HL-60 (cell line): ENCODE measurements at regions not wholly inside any gene's neighbourhood (a gene's known extent, or its start where the extent isn't known, plus 50 kb on each side); places are given as distances from the start of the nearest gene placed in this dataset.

ENCODE experiments used
- DNase-seq, 2 experiments: peaks; one replicate each; pipeline ENCODE4 v3.0.0-alpha.2; 2010 to 2020; ENCODE audit warnings: low read depth in 1 of 2, low spot score in 1 of 2
- H3K27ac ChIP-seq: fragments of 250-450 bp; sonication (Bioruptor Pico); replicated peaks from 2 replicates; pipeline ENCODE4 v1.5.1; 2020; ENCODE audit warnings: mild to moderate bottlenecking, moderate library complexity
- H3K27me3 ChIP-seq: fragments of 250-450 bp; sonication (Bioruptor Pico); 2 replicates; pipeline ENCODE4 v1.5.1; 2021; ENCODE audit warnings: mild to moderate bottlenecking, moderate library complexity; ENCODE audit not compliant: insufficient read depth, poor library complexity, severe bottlenecking
- H3K4me3 ChIP-seq: replicated peaks from 2 replicates; pipeline ENCODE4 v1.5.1; 2011; ENCODE audit warnings: mild to moderate bottlenecking, control low read depth, low read length; ENCODE audit not compliant: insufficient read depth
- CTCF ChIP-seq: IDR thresholded peaks from one replicate; pipeline ENCODE4 v1.5.1; 2011; ENCODE audit warnings: low read length, control low read depth, inconsistent platforms; ENCODE audit not compliant: insufficient read depth
- GABPA ChIP-seq: IDR thresholded peaks from 2 replicates; pipeline ENCODE4 v1.6.1; 2012; ENCODE audit warnings: low read depth
- POLR2AphosphoS5 ChIP-seq: IDR thresholded peaks from 2 replicates; pipeline ENCODE4 v1.6.1; 2012; ENCODE audit warnings: low read depth
- REST ChIP-seq: IDR thresholded peaks from 2 replicates; pipeline ENCODE4 v1.6.1; 2012; ENCODE audit warnings: low read depth; ENCODE audit not compliant: insufficient replicate concordance
- SPI1 ChIP-seq: IDR thresholded peaks from 2 replicates; pipeline ENCODE4 v1.6.1; 2012; ENCODE audit warnings: low read depth, mild to moderate bottlenecking, borderline replicate concordance

GRCh38 chr2:236795169-236795860 is 225.7 kb downstream of the ACKR3 start:
- H3K4me3 ChIP-seq, result no peak overlapping the region
- DNase-seq, result no peak
- no peak overlapping the region for H3K27ac ChIP-seq
- no peaks in the 10 kb centered on the region for H3K27me3 ChIP-seq
- TF ChIP-seq GABPA (no peak), SPI1 (no peak), POLR2AphosphoS5 (no peak), CTCF (no peak), REST (no peak)

- no peak for DNase-seq
- no peak overlapping the region for H3K27ac ChIP-seq
- no peak overlapping the region for H3K4me3 ChIP-seq
- no peaks in the 10 kb centered on the region for H3K27me3 ChIP-seq
- TF ChIP-seq CTCF (no peak), REST (no peak), POLR2AphosphoS5 (no peak), GABPA (no peak), SPI1 (no peak)
Measured at GRCh38 chr2:236795861-236796219, 226.2 kb downstream of the ACKR3 start.

- TF ChIP-seq CTCF, result no peak
- DNase-seq, result no peak
- Histone ChIP-seq H3K27me3 (no peaks in the 10 kb centered on the region), H3K4me3 (no peak overlapping the region), H3K27ac (no peak overlapping the region)
Measured at GRCh38 chr2:236796236-236796635, 226.6 kb downstream of the ACKR3 start.

- H3K27me3 ChIP-seq, result no peaks in the 10 kb centered on the region
- no peak for DNase-seq
- no peak for TF ChIP-seq CTCF
Measured at GRCh38 chr2:236797411-236797810, 227.8 kb downstream of the ACKR3 start.

More at GRCh38 chr2:236797411-236797810, 227.8 kb downstream of the ACKR3 start:
- Histone ChIP-seq H3K27ac (no peak overlapping the region), H3K4me3 (no peak overlapping the region)
